GM12872 (cell line): ENCODE measurements at regions not wholly inside any gene's neighbourhood (a gene's known extent, or its start where the extent isn't known, plus 50 kb on each side); places are given as distances from the start of the nearest gene placed in this dataset.

ENCODE experiments used
- CTCF ChIP-seq: IDR thresholded peaks from 3 replicates; pipeline ENCODE4 v1.5.1; 2011; ENCODE audit warnings: low read depth, mild to moderate bottlenecking, low read length, moderate library complexity; ENCODE audit not compliant: insufficient read depth

GRCh38 chr20:10927936-10928840, 254.4 kb upstream of the JAG1 start:
- no peak for TF ChIP-seq CTCF

GRCh38 chr20:10928841-10929421, 255.1 kb upstream of the JAG1 start:
- no peak for TF ChIP-seq CTCF

- no peak for TF ChIP-seq CTCF
Observed at GRCh38 chr20:10935658-10936402, 262.0 kb upstream of the JAG1 start.

- TF ChIP-seq CTCF, result no peak
Observed at GRCh38 chr20:10936786-10937185, 263.0 kb upstream of the JAG1 start.

GRCh38 chr20:10939331-10939941, 265.6 kb upstream of the JAG1 start:
- TF ChIP-seq CTCF, result no peak

GRCh38 chr20:10940941-10941340, 267.1 kb upstream of the JAG1 start:
- TF ChIP-seq CTCF, result no peak
